ENCODE measurements at regions not wholly inside any gene's neighbourhood (a gene's known extent, or its start where the extent isn't known, plus 50 kb on each side); places are given as distances from the start of the nearest gene placed in this dataset.

GRCh38 chr3:102712896-102713295 is 278.1 kb downstream of the ZPLD1 start:
- H3K56ac ChIP-seq (ENCODE audit: insufficient read length, low read depth, low read length) = no peak overlapping the region
- H3T11ph ChIP-seq (ENCODE audit: low read length) = no peak overlapping the region
- H4K91ac ChIP-seq (ENCODE audit: insufficient read length, low read depth, low read length) = no peak overlapping the region
- H3K23me2 ChIP-seq (ENCODE audit: insufficient read length, low read depth, low read length, poor library complexity, severe bottlenecking) = no peaks in the 10 kb centered on the region
- no peak overlapping the region for H2BK5ac ChIP-seq (ENCODE audit: insufficient read length, low read length)
- H4K20me1 ChIP-seq (ENCODE audit: control insufficient read depth, insufficient read depth, insufficient read length) = no peaks in the 10 kb centered on the region
- WGBS (ENCODE audit: extremely low coverage, insufficient read length, low lambda C conversion rate) = no CpG with 5 or more reads among the region's 5 CpGs
- no peak overlapping the region for H3K23ac ChIP-seq (ENCODE audit: insufficient read length, low read depth, low read length)
- no peak overlapping the region for H2BK20ac ChIP-seq (ENCODE audit: low read depth, low read length, poor library complexity, severe bottlenecking)
- H3K4me1 ChIP-seq (ENCODE audit: insufficient read depth, low read length) = no peaks in the 10 kb centered on the region
- H4K5ac ChIP-seq (ENCODE audit: insufficient read length, low read depth, low read length) = no peak overlapping the region
- H3K18ac ChIP-seq (ENCODE audit: insufficient read length, low read depth, low read length) = no peak overlapping the region
- H3K27ac ChIP-seq (ENCODE audit: insufficient read length, low read depth, low read length) = no peak overlapping the region
- H2BK15ac ChIP-seq (ENCODE audit: low read depth, low read length) = no peak overlapping the region
- Mint-ChIP-seq H3K4me1 (no peaks in the 10 kb centered on the region), H3K27me3 (ENCODE audit: low read depth) (no peaks in the 10 kb centered on the region), H3K36me3 (ENCODE audit: insufficient read depth in 1 of 3, low read depth in 3 of 3) (no peaks in the 10 kb centered on the region), H3K27ac (no peak overlapping the region; a peak in 1 of 7 replicates), H3K4me3 (no peak overlapping the region), H3K9me3 (no peaks in the 10 kb centered on the region)
- no peak overlapping the region for H4K8ac ChIP-seq (replicated peaks; ENCODE audit: insufficient read length, low read depth, low read length)
- no peak overlapping the region for H2BK12ac ChIP-seq (ENCODE audit: insufficient read length, low read depth, low read length)
- H2BK120ac ChIP-seq (ENCODE audit: low read depth, low read length, poor library complexity, severe bottlenecking) = no peak overlapping the region
- DNase-seq = no peak
- TF ChIP-seq CTCF (conservative IDR thresholded peaks at IDR 0.05) = no peak
- H3K79me2 ChIP-seq (ENCODE audit: insufficient read depth, low read length) = no peaks in the 10 kb centered on the region
- H3K14ac ChIP-seq (ENCODE audit: insufficient read depth, low read length) = no peak overlapping the region
- no peak overlapping the region for H3K9ac ChIP-seq (ENCODE audit: extremely low read depth, insufficient read length, low read length)
- no peak overlapping the region for H3K4ac ChIP-seq (ENCODE audit: low read depth, low read length)
- H3K9me3 ChIP-seq (ENCODE audit: control insufficient read depth, low read depth, low read length) = no peaks in the 10 kb centered on the region
- H3K79me1 ChIP-seq (ENCODE audit: insufficient read depth, low read depth, low read length, poor library complexity, severe bottlenecking) = no peaks in the 10 kb centered on the region
- H2AK5ac ChIP-seq (ENCODE audit: insufficient read length, low read length) = no peak overlapping the region
- no peak overlapping the region for H2AFZ ChIP-seq (ENCODE audit: low read length)
- H3K4me2 ChIP-seq (ENCODE audit: insufficient read depth, insufficient read length, low read length) = no peak overlapping the region
- no peaks in the 10 kb centered on the region for H3K27me3 ChIP-seq (ENCODE audit: insufficient read depth, low read length)
